HepG2 (cell line): ENCODE measurements at regions not wholly inside any gene's neighbourhood (a gene's known extent, or its start where the extent isn't known, plus 50 kb on each side); places are given as distances from the start of the nearest gene placed in this dataset.

ENCODE experiments used
- ATAC-seq: fragments of 200-7000 bp; cut with Tn5 transposase; 3 replicates; pipeline ENCODE4 v1.9.1; 2020; ENCODE audit warnings: mild to moderate bottlenecking, moderate library complexity
- BruUV-seq: library from RNA; stranded (reverse); fragments of 400-500 nt; replicated peaks from 2 replicates; lab custom pipeline; 2021; lab: Mats Ljungman, UMichigan
- CTCF ChIA-PET: fragments of 300-600 bp; formaldehyde crosslinking; extraction: SDS; loops from one replicate; lab custom pipeline; 2021; ENCODE audit warnings: low total read pairs, inconsistent platforms, low intra/inter-chr PET ratio; lab: Yijun Ruan, JAX
- POLR2A ChIA-PET: fragments of 350-600 bp; sonication (Branson Sonifier 250); formaldehyde crosslinking; loops from one replicate; lab custom pipeline; 2020; ENCODE audit warnings: antibody characterized with exemption, inconsistent platforms; lab: Yijun Ruan, JAX
- DNase-seq: peaks from one replicate; pipeline ENCODE4 v3.0.0-alpha.2; 2015; ENCODE audit warnings: low spot score
- FAIRE-seq: peaks from 3 replicates; lab custom pipeline; 2011; peaks lifted over from hg19 to GRCh38; lab: Jason Lieb, UNC
- H2AFZ ChIP-seq: one replicate; pipeline ENCODE4 v1.6.1; 2011; ENCODE audit warnings: low read length, inconsistent platforms
- H3K27ac ChIP-seq: fragments of 300-600 bp; 3 replicates; pipeline ENCODE4 v1.8.0; 2011; ENCODE audit warnings: mixed run types, mild to moderate bottlenecking, mixed read lengths, low read length, inconsistent platforms; ENCODE audit not compliant: insufficient read depth; ENCODE audit errors: extremely low read length
- H3K27me3 ChIP-seq, 2 experiments: fragments of 200-600 bp in 1 of 2; 2 replicates in 1 of 2; 3 replicates in 1 of 2; pipeline versions ENCODE4 v1.6.0 to v1.8.0; 2011; ENCODE audit warnings: low read length in 2 of 2, mild to moderate bottlenecking in 2 of 2, moderate library complexity in 2 of 2, inconsistent platforms in 1 of 2; ENCODE audit not compliant: insufficient read depth in 2 of 2, control insufficient read depth in 1 of 2
- H3K36me3 ChIP-seq, 2 experiments: fragments of 200-600 bp in 1 of 2; replicated peaks in 1 of 2; 2 replicates in 1 of 2; 3 replicates in 1 of 2; pipeline versions ENCODE4 v1.5.1 to v1.8.0; 2011; ENCODE audit warnings: low read length in 2 of 2, inconsistent platforms in 1 of 2; ENCODE audit not compliant: insufficient read depth in 2 of 2, control insufficient read depth in 1 of 2
- H3K4me1 ChIP-seq: 2 replicates; pipeline ENCODE4 v1.5.1; 2012; ENCODE audit warnings: low read length, inconsistent platforms; ENCODE audit not compliant: insufficient read depth
- H3K4me2 ChIP-seq: 2 replicates; pipeline ENCODE4 v1.6.0; 2011; ENCODE audit warnings: low read depth, low read length, inconsistent platforms
- H3K4me3 ChIP-seq, 3 experiments: fragments of 200-600 bp in 1 of 3; sonication (generic), shearing (Covaris generic) in 1 of 3; replicated peaks in 1 of 3; 2 replicates each; pipeline ENCODE4 v1.5.1; 2011 to 2016; ENCODE audit warnings: low read length in 3 of 3, inconsistent platforms in 2 of 3, low read depth in 2 of 3, mild to moderate bottlenecking in 2 of 3, control low read depth in 1 of 3, mixed read lengths in 1 of 3; ENCODE audit not compliant: insufficient read depth in 1 of 3
- H3K79me2 ChIP-seq: one replicate; pipeline ENCODE4 v1.6.1; 2011; ENCODE audit warnings: low read length, inconsistent platforms; ENCODE audit not compliant: insufficient read depth
- H3K9ac ChIP-seq: 2 replicates; pipeline ENCODE4 v1.6.0; 2011; ENCODE audit warnings: mild to moderate bottlenecking, low read depth, low read length, inconsistent platforms; ENCODE audit not compliant: insufficient read depth
- H3K9me3 ChIP-seq: 2 replicates; pipeline ENCODE4 v1.5.1; 2012; ENCODE audit warnings: mild to moderate bottlenecking, low read length
- H4K20me1 ChIP-seq: 2 replicates; pipeline ENCODE4 v1.6.0; 2011; ENCODE audit warnings: inconsistent platforms, mild to moderate bottlenecking, low read length, moderate library complexity; ENCODE audit not compliant: insufficient read depth
- ARHGAP35 ChIP-seq: sonication (generic); formaldehyde crosslinking; IDR thresholded peaks from 2 replicates; pipeline ENCODE4 v1.9.0; 2022; ENCODE audit warnings: mild to moderate bottlenecking, inconsistent platforms, moderate library complexity, missing genetic modification reagents, borderline replicate concordance
- GTF3A ChIP-seq: sonication (generic); formaldehyde crosslinking; conservative IDR thresholded peaks from 2 replicates; pipeline ENCODE4 v1.4.0; 2020; ENCODE audit warnings: mild to moderate bottlenecking, missing genetic modification reagents
- HES4 ChIP-seq: sonication (generic); formaldehyde crosslinking; IDR thresholded peaks from 2 replicates; pipeline ENCODE4 v1.9.0; 2021; ENCODE audit warnings: mild to moderate bottlenecking, missing genetic modification reagents, borderline replicate concordance
- HIVEP1 ChIP-seq: sonication (generic); formaldehyde crosslinking; IDR thresholded peaks from 2 replicates; pipeline ENCODE4 v1.4.0; 2020; ENCODE audit warnings: mild to moderate bottlenecking, missing genetic modification reagents
- IRF2 ChIP-seq: IDR thresholded peaks from 2 replicates; pipeline ENCODE4 v1.6.1; 2018; ENCODE audit warnings: missing genetic modification reagents, missing compliant biosample characterization
- RELA ChIP-seq: sonication (generic); formaldehyde crosslinking; IDR thresholded peaks from 2 replicates; pipeline ENCODE4 v1.4.0; 2020; ENCODE audit warnings: missing genetic modification reagents
- TBL1XR1 ChIP-seq: fragments of 150-350 bp; IDR thresholded peaks from 2 replicates; pipeline ENCODE4 v1.6.1; 2014; ENCODE audit warnings: borderline replicate concordance, low read length; ENCODE audit not compliant: partially characterized antibody
- ZBTB42 ChIP-seq: sonication (generic); formaldehyde crosslinking; IDR thresholded peaks from 2 replicates; pipeline ENCODE4 v1.5.0; 2020; ENCODE audit warnings: mild to moderate bottlenecking, missing genetic modification reagents
- WGBS: methylation state at CpG from one replicate; pipeline ENCODE4 v1.1.6; 2017; ENCODE audit warnings: low lambda C conversion rate; 5-methylcytosine and 5-hydroxymethylcytosine counted together
- in situ Hi-C: cut with HindIII; loops from 2 replicates; pipeline ENCODE4 v1.10.0; 2017; ENCODE audit warnings: low pct_unique_long_range_greater_than_20kb; ENCODE audit not compliant: extremely low pct_ligation_motif_present
- intact Hi-C: fragments of 100-400 bp; cut with micrococcal nuclease; formaldehyde crosslinking; loops from one replicate; pipeline ENCODE4 v1.10.0; 2022; ENCODE audit not compliant: unreplicated experiment
- TF ChIP-seq, protein P1 (sequence below): sonication (generic); formaldehyde crosslinking; IDR thresholded peaks from 2 replicates; pipeline ENCODE4 v1.5.0; 2020; ENCODE audit warnings: mild to moderate bottlenecking, missing genetic modification reagents
- TF ChIP-seq, protein P2 (sequence below): sonication (generic); formaldehyde crosslinking; conservative IDR thresholded peaks from 2 replicates; pipeline ENCODE4 v1.8.0; 2022; ENCODE audit warnings: low read depth, missing genetic modification reagents
- TF ChIP-seq, protein P3 (sequence below): sonication (generic); formaldehyde crosslinking; IDR thresholded peaks from 2 replicates; pipeline ENCODE4 v1.5.1; 2020; ENCODE audit warnings: missing genetic modification reagents, mild to moderate bottlenecking, borderline replicate concordance

DNA sequence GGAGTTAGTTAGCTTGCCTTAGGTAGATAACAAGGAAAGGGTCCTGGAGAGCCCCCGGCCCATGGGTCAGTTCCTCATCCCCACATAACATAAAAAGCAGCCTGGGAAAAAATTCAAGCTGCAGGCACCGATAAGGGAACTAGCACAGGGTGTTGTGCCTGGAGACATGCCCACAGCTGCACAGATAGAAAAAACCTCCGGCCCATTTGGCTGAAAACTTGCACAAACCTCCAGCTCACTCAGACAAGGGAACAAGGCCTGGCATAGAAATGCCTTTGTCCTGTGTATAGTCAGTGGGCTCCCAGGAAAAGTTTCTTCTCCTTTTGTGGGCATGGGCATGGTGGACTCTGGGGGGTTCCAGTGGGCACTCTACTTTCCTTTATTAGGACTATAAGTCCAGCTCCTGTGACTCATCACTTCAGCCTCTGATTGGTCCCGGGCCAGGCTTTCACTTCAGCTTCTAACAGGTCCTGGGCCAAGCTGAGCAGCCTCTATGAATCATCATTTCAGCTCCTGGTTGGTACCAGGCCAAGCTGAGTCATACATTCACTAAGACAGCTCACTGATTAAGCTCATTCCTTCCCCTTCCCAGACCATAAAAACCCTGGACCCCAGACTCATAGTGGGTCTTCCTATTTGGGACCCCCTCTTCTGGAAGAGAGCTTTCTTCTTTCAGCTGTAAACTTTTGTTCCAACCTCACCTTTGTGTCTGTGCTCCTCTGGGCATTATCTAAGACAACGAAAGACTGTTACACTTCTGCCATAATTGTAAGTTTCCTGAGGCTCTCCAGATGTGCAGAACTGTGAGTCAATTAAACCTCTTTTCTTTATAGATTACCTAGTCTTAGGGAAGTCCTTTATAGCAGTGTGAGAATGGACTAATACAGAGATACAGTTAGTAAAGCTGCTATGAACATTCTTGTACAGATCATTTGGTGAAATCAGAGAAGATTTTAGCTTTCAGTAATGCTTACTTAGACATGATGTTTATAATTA is 348.0 kb upstream of the DPPA4 start:
- CTCF ChIA-PET, result no interaction called here
- BruUV-seq, result no TSS peak

DNA sequence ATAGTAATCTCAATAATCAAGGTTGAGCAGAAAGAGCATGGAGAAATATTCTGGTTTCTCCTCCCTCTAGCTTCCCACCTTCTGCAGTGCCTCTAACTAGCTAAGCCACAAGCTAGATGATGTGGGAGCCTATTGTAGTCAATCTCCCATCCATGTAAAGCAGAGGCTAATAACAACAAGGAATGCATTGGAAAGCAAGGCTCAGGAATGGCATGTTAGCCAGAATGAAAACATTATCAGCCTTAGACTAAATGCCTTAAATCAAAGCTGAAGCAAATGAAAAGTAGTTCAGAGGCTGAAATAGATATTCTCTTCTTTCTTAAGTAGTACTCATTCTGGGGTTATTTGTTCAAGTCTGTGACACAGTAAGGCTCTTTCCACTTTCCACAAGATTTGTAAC is 350.3 kb upstream of the DPPA4 start:
- POLR2A ChIA-PET, result no interaction called here
- Histone ChIP-seq H2AFZ (no peak overlapping the region), H3K4me3 (no peak overlapping the region), H3K4me1 (no peaks in the 10 kb centered on the region)
- intact Hi-C loops, result no loop called here
- TF ChIP-seq ARHGAP35 (CRISPR knock-in tag) (no peak), HIVEP1 (no peak), IRF2 (CRISPR knock-in tag) (no peak), ZBTB42 (CRISPR knock-in tag) (no peak), GTF3A (CRISPR knock-in tag) (no peak), RELA (CRISPR knock-in tag) (no peak), TBL1XR1 (no peak)
- TF ChIP-seq, protein P1, sequence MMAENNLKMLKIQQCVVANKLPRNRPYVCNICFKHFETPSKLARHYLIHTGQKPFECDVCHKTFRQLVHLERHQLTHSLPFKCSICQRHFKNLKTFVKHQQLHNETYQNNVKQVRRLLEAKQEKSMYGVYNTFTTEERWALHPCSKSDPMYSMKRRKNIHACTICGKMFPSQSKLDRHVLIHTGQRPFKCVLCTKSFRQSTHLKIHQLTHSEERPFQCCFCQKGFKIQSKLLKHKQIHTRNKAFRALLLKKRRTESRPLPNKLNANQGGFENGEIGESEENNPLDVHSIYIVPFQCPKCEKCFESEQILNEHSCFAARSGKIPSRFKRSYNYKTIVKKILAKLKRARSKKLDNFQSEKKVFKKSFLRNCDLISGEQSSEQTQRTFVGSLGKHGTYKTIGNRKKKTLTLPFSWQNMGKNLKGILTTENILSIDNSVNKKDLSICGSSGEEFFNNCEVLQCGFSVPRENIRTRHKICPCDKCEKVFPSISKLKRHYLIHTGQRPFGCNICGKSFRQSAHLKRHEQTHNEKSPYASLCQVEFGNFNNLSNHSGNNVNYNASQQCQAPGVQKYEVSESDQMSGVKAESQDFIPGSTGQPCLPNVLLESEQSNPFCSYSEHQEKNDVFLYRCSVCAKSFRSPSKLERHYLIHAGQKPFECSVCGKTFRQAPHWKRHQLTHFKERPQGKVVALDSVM, result no peak
- TF ChIP-seq, protein P2, sequence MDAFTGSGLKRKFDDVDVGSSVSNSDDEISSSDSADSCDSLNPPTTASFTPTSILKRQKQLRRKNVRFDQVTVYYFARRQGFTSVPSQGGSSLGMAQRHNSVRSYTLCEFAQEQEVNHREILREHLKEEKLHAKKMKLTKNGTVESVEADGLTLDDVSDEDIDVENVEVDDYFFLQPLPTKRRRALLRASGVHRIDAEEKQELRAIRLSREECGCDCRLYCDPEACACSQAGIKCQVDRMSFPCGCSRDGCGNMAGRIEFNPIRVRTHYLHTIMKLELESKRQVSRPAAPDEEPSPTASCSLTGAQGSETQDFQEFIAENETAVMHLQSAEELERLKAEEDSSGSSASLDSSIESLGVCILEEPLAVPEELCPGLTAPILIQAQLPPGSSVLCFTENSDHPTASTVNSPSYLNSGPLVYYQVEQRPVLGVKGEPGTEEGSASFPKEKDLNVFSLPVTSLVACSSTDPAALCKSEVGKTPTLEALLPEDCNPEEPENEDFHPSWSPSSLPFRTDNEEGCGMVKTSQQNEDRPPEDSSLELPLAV (CRISPR knock-in tag), result no peak
- TF ChIP-seq, all 625 proteins: peak for 0
- H3K79me2 ChIP-seq, result no peaks in the 10 kb centered on the region
- no peak overlapping the region for H3K27ac ChIP-seq
- H3K9me3 ChIP-seq, result peaks cover 45% of the 10 kb centered on the region
- DNase-seq (no peak), ATAC-seq (no peak), FAIRE-seq (no peak)
- CTCF ChIA-PET, result no interaction called here
- H3K27me3 ChIP-seq, result no peaks in the 10 kb centered on the region
- H3K4me2 ChIP-seq, result no peak overlapping the region
- no TSS peak for BruUV-seq
- no peaks in the 10 kb centered on the region for H3K36me3 ChIP-seq
- in situ Hi-C loops, result no loop called here
- no peak overlapping the region for H3K9ac ChIP-seq
- H4K20me1 ChIP-seq, result no peaks in the 10 kb centered on the region

More for the DNA sequence above, 348.0 kb upstream of the DPPA4 start:
- POLR2A ChIA-PET, result no interaction called here
- no peak for FAIRE-seq
- intact Hi-C loops, result no loop called here
- no peak overlapping the region for H3K27ac ChIP-seq
- H3K4me1 ChIP-seq, result no peaks in the 10 kb centered on the region
- no peak overlapping the region for H3K9ac ChIP-seq
- H4K20me1 ChIP-seq, result no peaks in the 10 kb centered on the region
- no peak for DNase-seq
- ATAC-seq, result no peak
- in situ Hi-C loops, result no loop called here
- H3K4me3 ChIP-seq, result no peak overlapping the region
- no peaks in the 10 kb centered on the region for H3K36me3 ChIP-seq
- H3K79me2 ChIP-seq, result no peaks in the 10 kb centered on the region
- H3K4me2 ChIP-seq, result no peak overlapping the region
- H3K27me3 ChIP-seq, result no peaks in the 10 kb centered on the region
- H3K9me3 ChIP-seq, result peaks cover 22% of the 10 kb centered on the region
- WGBS, result 0% methylated on average over 4 of the region's 5 CpGs
- H2AFZ ChIP-seq, result no peak overlapping the region
- TF ChIP-seq, protein P3, sequence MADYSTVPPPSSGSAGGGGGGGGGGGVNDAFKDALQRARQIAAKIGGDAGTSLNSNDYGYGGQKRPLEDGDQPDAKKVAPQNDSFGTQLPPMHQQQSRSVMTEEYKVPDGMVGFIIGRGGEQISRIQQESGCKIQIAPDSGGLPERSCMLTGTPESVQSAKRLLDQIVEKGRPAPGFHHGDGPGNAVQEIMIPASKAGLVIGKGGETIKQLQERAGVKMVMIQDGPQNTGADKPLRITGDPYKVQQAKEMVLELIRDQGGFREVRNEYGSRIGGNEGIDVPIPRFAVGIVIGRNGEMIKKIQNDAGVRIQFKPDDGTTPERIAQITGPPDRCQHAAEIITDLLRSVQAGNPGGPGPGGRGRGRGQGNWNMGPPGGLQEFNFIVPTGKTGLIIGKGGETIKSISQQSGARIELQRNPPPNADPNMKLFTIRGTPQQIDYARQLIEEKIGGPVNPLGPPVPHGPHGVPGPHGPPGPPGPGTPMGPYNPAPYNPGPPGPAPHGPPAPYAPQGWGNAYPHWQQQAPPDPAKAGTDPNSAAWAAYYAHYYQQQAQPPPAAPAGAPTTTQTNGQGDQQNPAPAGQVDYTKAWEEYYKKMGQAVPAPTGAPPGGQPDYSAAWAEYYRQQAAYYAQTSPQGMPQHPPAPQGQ (CRISPR knock-in tag), result no peak
- no peak for TF ChIP-seq HES4 (CRISPR knock-in tag)
